ENCODE measurements at regions not wholly inside any gene's neighbourhood (a gene's known extent, or its start where the extent isn't known, plus 50 kb on each side); places are given as distances from the start of the nearest gene placed in this dataset.

DNA sequence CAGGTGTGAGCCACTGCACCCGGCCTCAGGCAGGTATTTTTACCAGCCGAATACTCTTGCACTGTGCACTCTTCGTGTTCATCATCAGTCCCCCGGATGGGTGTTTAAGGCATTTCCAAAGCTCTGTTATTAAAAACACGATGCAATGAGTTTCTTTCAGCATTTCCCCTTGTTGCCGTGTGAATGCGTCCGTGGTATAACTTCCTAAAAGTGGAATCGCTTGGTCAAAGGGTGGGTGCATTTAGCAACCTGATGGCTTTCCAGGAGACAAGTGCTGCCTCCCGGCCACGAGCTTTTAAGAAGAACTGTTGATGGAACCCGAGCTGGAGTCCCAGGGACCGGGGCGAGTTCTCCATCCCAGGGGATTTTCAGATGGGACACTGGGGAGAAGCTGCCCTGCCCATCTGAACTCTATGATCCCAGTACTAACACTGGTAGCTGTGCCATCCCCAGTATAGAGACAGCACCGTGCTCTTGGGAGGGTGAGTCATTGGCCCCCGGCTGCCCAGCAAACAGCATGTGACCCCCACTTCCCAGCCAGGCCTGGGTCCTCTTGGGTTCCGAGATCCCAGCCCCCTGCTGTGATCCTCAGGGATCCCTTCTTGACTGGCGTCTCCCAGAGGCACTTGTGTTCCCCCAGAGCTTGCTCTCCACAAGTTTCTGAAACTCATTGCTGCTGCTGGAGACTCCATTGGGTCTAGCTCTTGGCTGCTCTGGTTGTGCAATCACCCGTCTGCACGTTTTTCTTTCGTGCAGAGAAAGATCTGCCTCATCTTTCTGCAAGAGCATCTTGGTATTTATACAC, 169.5 kb upstream of the IER5L start:
- TF ChIP-seq EGR2 (tag by site-specific recombination; IDR thresholded peaks at IDR 0.05; ENCODE audit: low read depth), result no peak
- TF ChIP-seq, protein P1, sequence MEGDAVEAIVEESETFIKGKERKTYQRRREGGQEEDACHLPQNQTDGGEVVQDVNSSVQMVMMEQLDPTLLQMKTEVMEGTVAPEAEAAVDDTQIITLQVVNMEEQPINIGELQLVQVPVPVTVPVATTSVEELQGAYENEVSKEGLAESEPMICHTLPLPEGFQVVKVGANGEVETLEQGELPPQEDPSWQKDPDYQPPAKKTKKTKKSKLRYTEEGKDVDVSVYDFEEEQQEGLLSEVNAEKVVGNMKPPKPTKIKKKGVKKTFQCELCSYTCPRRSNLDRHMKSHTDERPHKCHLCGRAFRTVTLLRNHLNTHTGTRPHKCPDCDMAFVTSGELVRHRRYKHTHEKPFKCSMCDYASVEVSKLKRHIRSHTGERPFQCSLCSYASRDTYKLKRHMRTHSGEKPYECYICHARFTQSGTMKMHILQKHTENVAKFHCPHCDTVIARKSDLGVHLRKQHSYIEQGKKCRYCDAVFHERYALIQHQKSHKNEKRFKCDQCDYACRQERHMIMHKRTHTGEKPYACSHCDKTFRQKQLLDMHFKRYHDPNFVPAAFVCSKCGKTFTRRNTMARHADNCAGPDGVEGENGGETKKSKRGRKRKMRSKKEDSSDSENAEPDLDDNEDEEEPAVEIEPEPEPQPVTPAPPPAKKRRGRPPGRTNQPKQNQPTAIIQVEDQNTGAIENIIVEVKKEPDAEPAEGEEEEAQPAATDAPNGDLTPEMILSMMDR (tag by site-specific recombination; IDR thresholded peaks at IDR 0.05), result no peak
- TF ChIP-seq ZNF830 (tag by site-specific recombination; IDR thresholded peaks at IDR 0.05; ENCODE audit: low read depth), result no peak
- TF ChIP-seq, protein P2, sequence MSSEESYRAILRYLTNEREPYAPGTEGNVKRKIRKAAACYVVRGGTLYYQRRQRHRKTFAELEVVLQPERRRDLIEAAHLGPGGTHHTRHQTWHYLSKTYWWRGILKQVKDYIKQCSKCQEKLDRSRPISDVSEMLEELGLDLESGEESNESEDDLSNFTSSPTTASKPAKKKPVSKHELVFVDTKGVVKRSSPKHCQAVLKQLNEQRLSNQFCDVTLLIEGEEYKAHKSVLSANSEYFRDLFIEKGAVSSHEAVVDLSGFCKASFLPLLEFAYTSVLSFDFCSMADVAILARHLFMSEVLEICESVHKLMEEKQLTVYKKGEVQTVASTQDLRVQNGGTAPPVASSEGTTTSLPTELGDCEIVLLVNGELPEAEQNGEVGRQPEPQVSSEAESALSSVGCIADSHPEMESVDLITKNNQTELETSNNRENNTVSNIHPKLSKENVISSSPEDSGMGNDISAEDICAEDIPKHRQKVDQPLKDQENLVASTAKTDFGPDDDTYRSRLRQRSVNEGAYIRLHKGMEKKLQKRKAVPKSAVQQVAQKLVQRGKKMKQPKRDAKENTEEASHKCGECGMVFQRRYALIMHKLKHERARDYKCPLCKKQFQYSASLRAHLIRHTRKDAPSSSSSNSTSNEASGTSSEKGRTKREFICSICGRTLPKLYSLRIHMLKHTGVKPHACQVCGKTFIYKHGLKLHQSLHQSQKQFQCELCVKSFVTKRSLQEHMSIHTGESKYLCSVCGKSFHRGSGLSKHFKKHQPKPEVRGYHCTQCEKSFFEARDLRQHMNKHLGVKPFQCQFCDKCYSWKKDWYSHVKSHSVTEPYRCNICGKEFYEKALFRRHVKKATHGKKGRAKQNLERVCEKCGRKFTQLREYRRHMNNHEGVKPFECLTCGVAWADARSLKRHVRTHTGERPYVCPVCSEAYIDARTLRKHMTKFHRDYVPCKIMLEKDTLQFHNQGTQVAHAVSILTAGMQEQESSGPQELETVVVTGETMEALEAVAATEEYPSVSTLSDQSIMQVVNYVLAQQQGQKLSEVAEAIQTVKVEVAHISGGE (tag by site-specific recombination; conservative IDR thresholded peaks at IDR 0.05; ENCODE audit: low read depth), result no peak
- TF ChIP-seq, protein P3, sequence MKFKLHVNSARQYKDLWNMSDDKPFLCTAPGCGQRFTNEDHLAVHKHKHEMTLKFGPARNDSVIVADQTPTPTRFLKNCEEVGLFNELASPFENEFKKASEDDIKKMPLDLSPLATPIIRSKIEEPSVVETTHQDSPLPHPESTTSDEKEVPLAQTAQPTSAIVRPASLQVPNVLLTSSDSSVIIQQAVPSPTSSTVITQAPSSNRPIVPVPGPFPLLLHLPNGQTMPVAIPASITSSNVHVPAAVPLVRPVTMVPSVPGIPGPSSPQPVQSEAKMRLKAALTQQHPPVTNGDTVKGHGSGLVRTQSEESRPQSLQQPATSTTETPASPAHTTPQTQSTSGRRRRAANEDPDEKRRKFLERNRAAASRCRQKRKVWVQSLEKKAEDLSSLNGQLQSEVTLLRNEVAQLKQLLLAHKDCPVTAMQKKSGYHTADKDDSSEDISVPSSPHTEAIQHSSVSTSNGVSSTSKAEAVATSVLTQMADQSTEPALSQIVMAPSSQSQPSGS (tag by site-specific recombination; IDR thresholded peaks at IDR 0.05; ENCODE audit: low read depth), result no peak
- no peak for TF ChIP-seq ZNF76 (tag by site-specific recombination; IDR thresholded peaks at IDR 0.05; ENCODE audit: borderline replicate concordance, low read depth)
